GM12873 (cell line): ENCODE measurements at regions not wholly inside any gene's neighbourhood (a gene's known extent, or its start where the extent isn't known, plus 50 kb on each side); places are given as distances from the start of the nearest gene placed in this dataset.

Experiments
- TF ChIP-seq, protein P1 (sequence below): IDR thresholded peaks from 2 replicates; pipeline ENCODE4 v1.5.1; 2012; ENCODE audit warnings: low read depth, mild to moderate bottlenecking, moderate library complexity, low read length, control low read depth; ENCODE audit not compliant: insufficient read depth; ENCODE audit errors: missing control alignments

DNA sequence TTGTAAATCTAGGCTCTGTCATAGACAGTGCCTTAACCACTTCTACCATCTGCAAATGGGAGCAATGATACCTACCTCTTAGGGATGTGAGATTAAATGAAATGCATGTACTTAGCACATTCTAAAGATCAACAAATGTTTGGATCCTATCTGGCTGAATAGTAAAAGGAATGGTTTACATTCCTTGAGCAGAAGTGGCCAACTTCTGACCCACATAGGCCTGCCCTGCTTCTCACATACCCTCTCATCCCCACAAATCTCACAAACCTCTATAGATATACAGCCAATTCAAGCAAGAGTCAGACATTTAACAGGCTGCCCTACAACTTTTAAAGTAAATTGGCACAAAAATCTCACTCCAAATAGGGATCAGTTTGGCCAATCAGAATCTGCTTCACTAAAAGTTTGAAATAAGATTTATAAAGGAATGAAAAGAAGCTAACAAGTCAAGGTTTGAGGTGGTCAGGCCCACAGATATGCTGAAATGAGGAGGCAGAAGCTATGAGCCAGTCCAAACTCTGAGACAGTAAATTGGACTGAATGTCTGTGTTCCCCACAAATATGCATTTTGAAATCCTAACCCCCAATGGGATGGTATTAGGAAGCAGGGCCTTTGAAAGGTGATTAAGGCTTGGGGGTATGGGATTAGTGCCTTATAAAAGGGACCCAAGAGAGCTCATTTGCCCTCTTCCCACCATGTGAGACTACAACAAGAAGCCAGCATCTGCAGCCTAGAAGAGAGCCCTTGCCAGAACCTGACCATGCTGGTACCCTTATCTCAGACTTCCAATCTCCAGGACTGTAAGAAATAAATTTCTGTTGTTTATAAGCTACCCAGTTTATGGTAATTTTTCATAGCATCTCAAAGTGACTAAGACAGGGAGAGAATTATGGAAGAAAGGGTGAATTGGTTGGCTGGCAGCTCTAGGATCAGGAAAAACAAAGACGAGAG lies 227.8 kb upstream of the RBMS1 start:
- TF ChIP-seq, protein P1, sequence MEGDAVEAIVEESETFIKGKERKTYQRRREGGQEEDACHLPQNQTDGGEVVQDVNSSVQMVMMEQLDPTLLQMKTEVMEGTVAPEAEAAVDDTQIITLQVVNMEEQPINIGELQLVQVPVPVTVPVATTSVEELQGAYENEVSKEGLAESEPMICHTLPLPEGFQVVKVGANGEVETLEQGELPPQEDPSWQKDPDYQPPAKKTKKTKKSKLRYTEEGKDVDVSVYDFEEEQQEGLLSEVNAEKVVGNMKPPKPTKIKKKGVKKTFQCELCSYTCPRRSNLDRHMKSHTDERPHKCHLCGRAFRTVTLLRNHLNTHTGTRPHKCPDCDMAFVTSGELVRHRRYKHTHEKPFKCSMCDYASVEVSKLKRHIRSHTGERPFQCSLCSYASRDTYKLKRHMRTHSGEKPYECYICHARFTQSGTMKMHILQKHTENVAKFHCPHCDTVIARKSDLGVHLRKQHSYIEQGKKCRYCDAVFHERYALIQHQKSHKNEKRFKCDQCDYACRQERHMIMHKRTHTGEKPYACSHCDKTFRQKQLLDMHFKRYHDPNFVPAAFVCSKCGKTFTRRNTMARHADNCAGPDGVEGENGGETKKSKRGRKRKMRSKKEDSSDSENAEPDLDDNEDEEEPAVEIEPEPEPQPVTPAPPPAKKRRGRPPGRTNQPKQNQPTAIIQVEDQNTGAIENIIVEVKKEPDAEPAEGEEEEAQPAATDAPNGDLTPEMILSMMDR = no peak

DNA sequence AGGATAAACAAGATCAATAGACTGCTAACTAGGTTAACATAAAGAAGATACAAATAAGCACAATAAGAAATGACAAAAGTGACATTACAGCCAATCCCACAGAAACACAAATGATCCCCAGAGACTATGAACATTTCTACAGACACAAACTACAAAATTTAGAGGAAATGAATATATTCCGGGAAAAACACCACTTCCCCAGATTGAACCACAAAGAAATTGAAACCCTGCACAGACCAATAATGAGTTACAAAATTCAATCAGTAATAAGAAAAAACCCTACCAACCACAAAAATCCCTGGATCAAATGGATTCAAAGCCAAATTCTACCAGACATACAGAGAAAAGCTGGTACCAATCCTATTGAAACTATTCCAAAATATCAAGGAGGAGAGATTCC lies 232.4 kb upstream of the RBMS1 start:
- TF ChIP-seq, protein P1 = no peak

DNA sequence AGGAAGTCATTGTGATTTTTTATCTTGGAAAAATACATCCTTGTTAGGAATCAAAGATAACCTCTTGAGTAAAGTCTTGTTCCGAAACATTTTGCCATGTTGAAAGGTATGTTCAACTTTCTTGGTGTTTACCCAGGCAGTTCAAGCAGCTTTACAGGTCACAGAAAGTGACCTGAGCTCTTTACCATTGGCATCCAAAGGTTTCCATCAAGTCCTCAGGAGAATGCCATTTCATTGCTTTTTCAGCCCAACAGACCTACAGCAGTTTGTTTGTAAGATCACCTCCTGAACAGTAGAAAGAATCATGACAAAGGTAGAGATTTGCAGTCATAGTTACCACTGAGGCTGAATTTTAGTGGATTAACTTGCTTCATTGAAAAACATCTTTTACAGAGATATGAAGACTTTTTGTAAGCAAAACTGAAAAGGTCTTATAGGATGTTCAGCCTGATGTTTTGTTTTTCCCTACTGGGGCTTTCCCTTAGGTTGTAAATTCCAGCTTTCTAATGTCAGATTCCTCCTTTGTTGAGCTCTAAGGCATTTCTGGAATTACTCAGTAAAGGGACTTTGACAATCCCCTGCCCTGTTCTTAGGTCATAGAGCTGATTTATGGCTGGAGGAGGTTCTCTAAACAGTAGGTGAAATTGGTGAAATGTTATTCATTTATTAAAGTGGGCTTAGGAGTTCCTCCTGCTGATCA lies 236.8 kb upstream of the RBMS1 start:
- TF ChIP-seq, protein P1 = no peak

DNA sequence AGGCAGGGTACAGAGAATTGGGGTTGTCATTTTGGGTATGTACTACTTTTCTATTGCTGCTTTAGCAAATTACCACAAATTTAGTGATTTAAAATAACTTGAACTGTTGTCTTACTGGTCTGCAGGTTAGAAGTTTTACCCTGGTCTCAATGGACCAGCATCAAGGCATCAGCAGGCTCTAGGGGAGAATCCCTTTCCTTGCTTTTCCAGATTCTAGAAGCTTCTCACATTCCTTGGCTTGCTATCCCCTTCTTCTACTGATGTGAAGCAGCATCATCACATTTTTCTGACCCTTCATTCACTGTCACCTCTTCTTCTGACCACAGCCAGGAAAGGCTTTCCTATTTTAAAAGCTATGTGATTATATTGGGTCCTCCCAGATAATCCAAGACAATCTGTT lies 237.8 kb upstream of the RBMS1 start:
- TF ChIP-seq, protein P1 = no peak

DNA sequence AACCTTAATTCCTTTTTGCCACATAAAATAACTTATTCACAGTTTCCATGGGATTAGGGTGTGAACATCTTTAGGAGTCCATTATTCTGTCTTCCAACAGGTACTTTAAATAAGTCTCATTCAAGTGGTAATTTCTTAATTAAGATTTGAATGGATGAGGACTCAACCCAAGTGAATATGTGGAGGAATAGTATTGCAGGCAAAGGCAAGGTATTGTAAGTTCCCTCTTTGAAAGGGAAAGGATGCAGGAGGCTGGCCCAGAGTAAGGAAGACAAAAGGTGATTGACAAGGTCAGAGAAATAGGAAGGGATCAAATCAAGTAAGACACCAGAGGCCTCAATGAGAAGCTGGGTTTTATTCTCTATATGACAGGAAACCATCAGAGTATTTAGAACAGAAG lies 238.2 kb upstream of the RBMS1 start:
- TF ChIP-seq, protein P1 = no peak

DNA sequence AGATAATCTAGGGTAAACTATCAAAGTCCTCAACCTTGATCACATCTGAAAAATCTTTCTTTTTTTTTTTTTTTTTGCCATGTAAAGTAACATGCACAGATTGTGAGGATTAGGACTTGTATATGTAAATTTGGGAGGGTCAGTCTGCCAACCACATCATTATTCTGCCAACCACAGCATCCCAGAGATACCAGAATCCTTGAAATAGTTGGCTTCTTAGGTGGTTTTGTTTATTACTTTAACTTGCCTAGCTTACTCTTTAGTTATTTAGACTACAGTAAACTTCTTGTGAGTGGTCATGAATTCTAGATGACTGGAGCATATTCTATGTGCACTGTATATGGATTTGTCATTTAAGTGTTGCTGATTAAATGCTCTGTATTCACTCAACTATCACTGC lies 242.1 kb upstream of the RBMS1 start:
- TF ChIP-seq, protein P1 = no peak

DNA sequence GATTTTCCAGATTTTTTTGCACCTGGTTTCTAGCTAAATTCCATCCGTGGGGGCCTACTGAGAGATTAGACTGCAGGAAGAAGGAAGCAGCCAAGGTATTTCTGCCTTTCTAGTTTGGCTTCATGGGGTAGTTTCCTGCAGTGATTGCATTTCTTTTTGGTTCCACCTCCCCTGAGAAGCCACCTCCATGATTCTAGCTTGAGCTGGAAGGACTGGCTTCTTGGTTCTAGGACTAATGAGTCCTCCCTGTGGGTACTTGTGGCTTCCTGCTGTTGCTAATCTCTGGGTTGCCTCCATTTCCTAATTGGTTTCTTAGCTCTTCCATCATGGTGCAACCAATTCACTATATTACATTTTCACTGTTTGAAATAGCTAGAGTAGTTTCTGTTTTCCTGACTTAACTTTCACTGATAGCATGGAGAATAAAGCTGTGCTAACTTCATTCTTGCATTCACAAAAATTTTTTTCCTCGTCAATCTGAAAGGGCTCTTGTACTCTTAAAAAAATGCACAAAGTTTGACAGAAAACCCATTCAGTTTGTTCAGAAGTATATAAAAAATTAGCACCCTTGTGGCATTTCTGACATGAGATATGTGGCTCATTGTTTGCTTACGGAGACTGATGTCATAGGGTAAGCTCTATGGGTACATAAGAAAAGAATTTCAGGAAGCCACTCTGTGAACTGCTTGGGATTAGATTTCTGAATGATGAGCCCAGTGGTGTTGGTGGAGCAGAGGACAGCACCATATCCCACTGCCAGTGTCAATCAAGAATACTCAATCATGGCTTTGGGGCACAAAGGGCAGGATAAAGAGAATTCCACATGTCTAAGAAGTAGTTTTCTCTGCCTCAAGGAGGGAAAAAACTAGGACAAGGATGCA lies 242.8 kb upstream of the RBMS1 start:
- TF ChIP-seq, protein P1 = no peak
